ENCODE measurements at regions not wholly inside any gene's neighbourhood (a gene's known extent, or its start where the extent isn't known, plus 50 kb on each side); places are given as distances from the start of the nearest gene placed in this dataset.

DNA sequence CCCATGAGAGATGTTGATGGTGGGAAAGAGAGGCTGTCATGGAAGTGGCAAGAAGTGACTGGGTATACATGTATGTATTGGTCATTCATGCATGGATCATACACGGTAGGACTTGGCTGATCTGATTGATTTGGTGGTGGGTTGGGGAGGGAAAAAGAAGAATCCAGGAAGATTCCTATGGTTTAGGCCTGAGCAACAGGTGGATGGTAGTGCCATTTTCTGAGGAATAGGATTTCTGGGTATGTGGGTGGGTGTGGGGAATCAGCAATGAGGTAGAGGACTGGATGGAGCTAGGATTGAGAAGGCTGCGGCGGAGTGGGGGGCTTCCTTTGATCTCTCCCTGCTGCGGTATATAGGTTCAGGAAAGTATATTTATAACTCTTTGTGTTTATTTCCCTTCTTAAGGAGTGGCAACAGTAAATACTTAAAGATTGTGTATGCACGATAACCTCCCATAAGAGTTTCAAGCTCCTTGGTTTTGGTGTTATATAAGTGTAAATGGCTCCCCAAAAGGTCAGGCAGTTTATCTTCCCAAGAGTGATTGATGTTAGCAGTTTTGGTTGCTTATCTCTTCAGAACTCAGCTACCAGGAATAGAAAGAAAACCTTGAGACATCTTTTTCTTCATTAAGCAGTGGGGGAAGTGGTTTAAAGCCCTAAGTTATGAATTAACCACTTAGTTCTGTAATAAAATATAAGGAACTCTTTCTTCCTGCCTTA lies 100.1 kb downstream of the LSMEM1 start:
- TF ChIP-seq, protein P1, sequence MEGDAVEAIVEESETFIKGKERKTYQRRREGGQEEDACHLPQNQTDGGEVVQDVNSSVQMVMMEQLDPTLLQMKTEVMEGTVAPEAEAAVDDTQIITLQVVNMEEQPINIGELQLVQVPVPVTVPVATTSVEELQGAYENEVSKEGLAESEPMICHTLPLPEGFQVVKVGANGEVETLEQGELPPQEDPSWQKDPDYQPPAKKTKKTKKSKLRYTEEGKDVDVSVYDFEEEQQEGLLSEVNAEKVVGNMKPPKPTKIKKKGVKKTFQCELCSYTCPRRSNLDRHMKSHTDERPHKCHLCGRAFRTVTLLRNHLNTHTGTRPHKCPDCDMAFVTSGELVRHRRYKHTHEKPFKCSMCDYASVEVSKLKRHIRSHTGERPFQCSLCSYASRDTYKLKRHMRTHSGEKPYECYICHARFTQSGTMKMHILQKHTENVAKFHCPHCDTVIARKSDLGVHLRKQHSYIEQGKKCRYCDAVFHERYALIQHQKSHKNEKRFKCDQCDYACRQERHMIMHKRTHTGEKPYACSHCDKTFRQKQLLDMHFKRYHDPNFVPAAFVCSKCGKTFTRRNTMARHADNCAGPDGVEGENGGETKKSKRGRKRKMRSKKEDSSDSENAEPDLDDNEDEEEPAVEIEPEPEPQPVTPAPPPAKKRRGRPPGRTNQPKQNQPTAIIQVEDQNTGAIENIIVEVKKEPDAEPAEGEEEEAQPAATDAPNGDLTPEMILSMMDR (IDR thresholded peaks at IDR 0.05; ENCODE audit: low read depth, low read length, poor library complexity, severe bottlenecking), result no peak
- TF ChIP-seq EZH2phosphoT487 (IDR thresholded peaks at IDR 0.05; ENCODE audit: borderline replicate concordance, low read length), result no peak
